ENCODE measurements at regions not wholly inside any gene's neighbourhood (a gene's known extent, or its start where the extent isn't known, plus 50 kb on each side); places are given as distances from the start of the nearest gene placed in this dataset.

DNA sequence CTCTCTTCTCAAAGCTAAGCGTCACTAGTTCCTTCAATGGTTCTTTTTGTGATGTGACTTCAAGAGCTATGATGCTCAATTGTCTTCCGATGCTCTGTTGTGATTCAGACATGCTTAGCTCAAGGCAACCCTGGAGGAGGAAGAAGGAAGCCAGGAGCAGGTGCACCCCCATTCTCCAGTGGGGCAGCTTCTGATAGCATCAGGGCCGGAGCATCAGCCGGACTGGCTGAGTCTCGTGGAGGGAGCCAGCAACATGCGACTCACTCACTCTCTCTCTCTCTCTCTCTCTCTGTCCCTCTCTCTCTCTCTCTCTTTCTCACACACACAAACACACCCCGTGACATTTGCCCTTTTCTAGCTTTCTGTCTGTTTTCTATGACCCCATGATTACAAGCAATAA, 140.2 kb downstream of the HSD17B3 start:
- TF ChIP-seq, protein P1, sequence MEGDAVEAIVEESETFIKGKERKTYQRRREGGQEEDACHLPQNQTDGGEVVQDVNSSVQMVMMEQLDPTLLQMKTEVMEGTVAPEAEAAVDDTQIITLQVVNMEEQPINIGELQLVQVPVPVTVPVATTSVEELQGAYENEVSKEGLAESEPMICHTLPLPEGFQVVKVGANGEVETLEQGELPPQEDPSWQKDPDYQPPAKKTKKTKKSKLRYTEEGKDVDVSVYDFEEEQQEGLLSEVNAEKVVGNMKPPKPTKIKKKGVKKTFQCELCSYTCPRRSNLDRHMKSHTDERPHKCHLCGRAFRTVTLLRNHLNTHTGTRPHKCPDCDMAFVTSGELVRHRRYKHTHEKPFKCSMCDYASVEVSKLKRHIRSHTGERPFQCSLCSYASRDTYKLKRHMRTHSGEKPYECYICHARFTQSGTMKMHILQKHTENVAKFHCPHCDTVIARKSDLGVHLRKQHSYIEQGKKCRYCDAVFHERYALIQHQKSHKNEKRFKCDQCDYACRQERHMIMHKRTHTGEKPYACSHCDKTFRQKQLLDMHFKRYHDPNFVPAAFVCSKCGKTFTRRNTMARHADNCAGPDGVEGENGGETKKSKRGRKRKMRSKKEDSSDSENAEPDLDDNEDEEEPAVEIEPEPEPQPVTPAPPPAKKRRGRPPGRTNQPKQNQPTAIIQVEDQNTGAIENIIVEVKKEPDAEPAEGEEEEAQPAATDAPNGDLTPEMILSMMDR (IDR thresholded peaks at IDR 0.05; ENCODE audit: low read length), result no peak
- TF ChIP-seq EZH2 (IDR thresholded peaks at IDR 0.05; ENCODE audit: borderline replicate concordance, low read length), result no peak
